HG03103 (cell line): ENCODE measurements at regions not wholly inside any gene's neighbourhood (a gene's known extent, or its start where the extent isn't known, plus 50 kb on each side); places are given as distances from the start of the nearest gene placed in this dataset.

ENCODE experiments used
- ATAC-seq: cut with Tn5 transposase; IDR thresholded peaks from one replicate; pipeline ENCODE4 v1.9.1; 2021; ENCODE audit warnings: low read depth; ENCODE audit not compliant: unreplicated experiment

DNA sequence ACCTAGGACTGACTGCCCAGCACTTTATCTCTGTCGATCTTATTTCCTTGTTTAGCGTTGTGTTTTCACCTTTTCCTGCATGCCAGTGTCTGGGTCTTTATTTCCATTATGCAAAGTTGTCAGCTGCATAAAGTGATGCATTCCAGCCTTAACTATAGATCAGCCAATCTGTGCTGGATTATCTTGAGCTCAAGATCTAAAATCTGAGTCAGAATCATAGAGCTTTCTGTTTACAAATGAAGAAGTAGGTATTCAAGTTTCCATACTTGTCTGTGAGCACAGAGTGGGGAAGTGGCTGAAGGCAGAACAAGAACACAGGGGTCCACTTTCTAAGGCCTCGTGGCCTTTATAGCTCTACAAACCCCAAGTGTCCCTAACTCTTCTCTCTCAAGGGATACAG is 82.4 kb upstream of the PLCL2 start:
- ATAC-seq = peak; percentile 79

DNA sequence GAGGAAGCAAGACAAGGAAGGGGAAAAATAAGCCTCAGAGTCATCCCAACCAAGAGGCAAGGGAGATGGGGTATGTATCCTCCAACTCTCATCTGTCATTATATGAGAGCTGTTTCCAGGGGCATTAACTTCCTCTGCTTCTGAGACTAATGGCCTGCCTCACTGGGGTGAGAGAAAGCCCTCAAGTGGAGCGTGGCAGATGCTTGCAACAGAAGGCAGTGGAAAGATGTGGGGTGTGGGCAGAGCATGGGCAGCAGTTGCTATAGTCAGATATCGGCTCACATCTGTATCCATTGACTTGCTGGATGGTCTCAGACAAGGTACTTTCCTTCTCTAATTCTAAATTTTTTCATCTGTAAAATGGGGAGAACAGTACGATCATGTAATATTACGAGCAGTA is 81.7 kb upstream of the PLCL2 start:
- ATAC-seq = no peak

- no peak for ATAC-seq
Measured at GRCh38 chr3:16807391-16807790, 77.4 kb upstream of the PLCL2 start.

GRCh38 chr3:16808393-16809107 is 76.2 kb upstream of the PLCL2 start:
- no peak for ATAC-seq

GRCh38 chr3:16809482-16809881 is 75.3 kb upstream of the PLCL2 start:
- no peak for ATAC-seq

DNA sequence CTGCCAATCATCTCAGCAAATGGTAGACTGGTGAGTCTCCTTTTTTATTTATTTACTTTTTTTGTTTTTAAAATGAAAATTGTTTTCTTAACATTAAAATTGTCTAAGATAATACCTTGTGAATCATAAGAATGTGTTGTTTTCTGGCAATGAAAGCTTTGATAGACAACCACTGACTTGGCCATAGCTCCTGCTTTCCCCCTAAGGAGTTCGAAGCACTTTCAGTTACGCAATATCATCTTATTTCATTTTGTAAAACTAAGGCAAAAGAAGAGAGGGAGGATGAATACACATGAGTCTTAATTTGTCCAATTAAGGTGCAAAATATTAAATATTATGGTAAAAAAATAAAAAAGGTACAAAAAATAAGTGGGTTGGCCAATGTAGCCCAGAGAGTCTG is 74.8 kb upstream of the PLCL2 start:
- ATAC-seq = no peak

DNA sequence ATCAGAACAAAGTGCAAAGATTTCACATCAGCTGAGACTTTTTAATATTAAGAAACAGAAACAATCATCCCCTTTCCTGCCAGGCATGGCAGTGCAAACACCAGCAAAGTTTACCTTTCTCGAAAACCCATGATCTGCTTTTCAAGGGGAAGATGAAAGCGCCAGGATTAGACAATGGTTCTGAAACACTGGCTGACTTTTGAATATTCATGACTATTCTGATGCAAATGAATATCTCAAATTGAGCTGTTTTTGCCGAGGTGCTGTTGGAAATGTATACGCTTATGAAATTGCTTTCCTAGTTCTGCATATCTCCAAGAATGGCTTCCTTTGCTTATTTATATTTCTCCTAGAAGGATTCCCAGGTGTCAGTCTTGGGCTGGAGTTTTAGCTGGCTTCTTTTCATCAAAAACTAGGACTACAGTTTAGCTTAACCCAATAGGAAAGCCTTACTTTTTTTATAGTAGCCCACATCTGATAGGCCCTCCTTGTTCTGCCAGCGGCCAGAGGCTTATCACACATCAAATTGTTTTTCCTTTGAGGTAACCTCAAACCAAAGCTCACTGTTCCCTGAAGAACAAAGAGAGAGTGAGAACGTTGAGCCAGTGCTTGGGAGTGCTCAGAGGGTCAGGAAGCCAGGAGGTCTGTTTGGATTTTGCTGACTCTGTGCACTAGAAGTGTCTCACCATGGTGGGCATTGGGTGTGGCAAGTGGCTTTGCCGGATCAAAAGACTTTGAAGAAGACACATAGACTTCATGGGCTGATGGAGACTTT is 74.0 kb upstream of the PLCL2 start:
- ATAC-seq = no peak

DNA sequence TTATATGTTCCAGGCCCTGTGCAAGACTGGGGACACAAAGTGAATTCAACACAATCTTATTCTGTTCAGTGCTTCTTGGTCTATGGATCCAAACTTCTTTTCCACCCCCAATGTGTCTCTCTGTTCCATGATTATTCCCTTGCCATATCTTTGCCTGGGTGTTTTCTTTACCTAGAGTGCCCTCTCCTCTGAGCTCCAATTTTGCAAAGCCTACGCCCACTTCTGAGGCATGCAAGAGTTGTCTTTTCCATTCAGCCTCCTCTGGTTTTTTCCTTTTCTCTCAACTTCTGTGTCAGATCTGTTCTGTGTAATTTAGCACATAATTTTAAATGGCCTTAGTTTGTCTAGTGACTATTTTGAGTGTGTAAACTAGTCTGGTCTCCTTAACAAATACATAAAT is 72.8 kb upstream of the PLCL2 start:
- ATAC-seq = no peak

GRCh38 chr3:16813336-16813735 is 71.4 kb upstream of the PLCL2 start:
- no peak for ATAC-seq

- peak; percentile 87 for ATAC-seq
Measured at GRCh38 chr3:16816048-16816780, 68.5 kb upstream of the PLCL2 start.

DNA sequence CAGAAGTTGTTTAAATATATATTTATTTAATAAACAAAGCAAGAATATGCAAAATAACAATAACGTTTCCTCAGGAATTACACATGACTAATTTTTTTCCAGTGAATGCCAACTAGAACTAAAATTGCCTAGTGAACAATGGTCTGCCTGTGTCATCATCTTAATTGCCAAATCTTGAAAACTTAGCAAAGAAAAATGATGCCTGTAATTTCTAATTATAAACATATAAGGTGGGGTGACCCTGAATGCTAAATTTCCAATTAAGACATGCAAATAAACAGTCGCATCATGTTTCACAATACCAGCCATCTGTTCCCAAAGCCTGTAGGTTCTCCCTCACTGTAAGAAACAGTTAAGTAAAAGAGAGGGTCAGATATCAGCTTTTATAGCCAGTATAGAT is 67.6 kb upstream of the PLCL2 start:
- ATAC-seq = no peak

GRCh38 chr3:16818194-16818593 is 66.6 kb upstream of the PLCL2 start:
- ATAC-seq = no peak

DNA sequence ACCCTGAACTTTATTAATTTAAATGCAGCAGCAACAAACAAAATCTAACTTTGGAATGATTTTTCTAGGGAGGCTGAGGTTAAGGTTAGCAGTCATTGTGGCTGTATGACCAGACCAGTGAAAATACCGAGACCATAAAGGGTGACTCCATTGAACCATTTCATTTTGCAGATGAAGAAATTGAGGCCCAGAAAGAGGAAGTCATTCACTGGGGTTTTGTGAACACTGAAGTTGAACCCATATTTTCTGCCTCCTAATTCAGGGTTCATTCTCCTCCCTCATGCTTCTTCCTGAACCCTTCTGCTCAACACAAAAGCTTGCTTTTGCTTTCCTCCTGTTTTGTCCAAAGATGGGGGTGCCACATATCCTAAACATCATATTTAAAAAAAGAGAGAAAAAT is 65.8 kb upstream of the PLCL2 start:
- ATAC-seq = no peak

DNA sequence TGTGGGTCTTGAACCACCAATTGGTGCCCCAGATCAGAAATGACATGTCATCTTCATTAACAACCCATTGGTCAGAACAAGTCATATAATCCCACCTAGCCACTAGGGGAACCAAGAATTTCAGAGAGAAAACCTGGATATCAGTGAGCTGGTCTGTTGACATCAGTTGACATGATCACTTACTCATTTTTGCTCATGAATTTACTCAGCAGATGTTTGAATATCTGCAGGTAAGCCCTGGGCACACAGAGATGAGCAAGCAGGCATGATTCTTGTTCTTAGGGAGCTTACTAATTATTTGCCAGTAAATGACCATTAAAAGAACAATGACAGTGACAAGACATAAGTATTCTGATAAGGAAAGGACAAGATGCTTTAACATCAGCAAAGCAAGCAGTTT is 64.3 kb upstream of the PLCL2 start:
- no peak for ATAC-seq

DNA sequence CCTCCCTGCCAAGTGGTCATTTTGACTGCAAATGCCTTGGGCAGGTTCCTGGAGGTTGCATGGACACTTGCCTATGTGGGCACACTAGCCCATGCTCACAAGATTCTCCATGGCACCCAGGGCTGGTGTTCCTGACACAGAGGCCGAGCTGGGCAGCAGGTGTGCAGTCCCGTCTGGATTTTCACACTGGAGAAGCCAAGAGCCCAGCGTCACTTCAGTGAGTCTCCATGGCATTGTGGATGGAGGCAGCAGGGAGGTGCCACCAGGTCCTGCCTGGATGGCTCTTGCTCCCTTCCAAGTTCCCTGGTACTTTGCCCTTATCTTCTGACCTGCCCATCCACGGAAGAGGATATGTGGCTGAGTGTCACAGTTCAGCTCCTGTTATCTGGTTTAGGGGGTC is 63.7 kb upstream of the PLCL2 start:
- ATAC-seq = no peak

DNA sequence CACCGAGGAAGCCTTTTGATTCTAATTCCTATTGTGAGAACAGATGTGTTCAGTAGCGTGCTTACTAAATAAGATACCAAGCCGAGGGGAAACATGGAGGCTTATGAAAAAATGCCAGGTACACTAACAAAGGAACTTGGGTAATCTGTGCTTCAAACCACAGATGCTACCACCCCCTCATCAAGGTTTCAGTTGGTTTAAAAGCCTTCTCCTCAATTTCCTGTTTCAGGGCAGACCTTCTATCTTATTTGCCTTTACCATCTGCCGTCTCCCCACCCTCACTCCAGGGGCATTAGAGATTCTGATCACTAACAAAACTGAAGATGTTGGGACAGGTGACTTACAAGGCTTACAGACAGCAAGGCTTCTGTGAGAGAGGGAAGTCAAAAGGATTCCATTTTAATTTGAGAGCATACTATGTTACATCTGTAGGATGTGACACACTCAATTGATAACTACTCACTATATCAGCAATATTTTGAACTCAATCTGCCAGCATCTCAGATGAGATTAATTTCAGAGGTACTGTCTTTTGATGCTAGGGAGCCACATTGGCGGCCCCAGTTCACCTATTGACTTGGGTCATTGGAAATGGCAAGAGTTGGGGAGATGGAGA is 60.6 kb upstream of the PLCL2 start:
- ATAC-seq = peak; percentile 53

- no peak for ATAC-seq
Measured at GRCh38 chr3:16825617-16826204, 59.0 kb upstream of the PLCL2 start.

DNA sequence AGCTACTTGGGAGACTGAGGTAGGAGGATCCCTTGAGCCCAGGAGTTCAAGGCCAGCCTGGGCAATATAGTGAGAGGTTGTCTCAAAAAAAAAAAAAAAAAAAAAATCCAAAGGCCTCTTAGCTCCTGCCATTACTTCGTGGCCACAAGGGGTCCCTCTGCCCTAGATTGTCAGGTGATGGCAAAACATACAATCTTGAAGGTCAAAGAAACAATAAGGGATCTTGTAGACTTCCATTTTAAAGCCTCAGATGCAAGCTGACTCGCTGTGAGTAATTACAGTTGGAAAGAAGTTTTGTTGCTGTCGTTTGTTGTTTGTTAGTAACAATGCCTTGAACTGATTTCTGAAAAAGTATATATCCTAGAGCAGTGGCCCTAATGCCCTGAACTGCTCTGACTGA is 55.9 kb upstream of the PLCL2 start:
- no peak for ATAC-seq

DNA sequence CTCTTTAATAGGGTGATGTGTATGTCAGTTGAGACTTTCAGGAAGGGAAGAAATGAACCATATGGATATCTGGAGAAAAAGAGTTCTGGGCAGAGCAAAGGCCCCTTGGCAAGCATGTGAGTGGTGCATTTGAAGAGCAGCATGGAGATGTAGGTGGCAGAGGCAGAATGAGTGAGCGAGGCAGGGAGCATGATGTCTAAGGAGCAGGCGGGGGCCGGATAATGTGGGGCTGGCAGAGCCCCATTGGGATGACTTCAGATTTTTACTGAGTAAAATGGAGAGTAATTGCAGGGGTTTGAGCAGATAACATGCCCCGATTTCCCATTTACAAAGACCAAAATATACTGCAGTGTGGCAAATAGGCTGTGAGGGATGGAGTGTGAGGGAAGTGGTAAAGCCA is 52.9 kb upstream of the PLCL2 start:
- ATAC-seq = no peak

DNA sequence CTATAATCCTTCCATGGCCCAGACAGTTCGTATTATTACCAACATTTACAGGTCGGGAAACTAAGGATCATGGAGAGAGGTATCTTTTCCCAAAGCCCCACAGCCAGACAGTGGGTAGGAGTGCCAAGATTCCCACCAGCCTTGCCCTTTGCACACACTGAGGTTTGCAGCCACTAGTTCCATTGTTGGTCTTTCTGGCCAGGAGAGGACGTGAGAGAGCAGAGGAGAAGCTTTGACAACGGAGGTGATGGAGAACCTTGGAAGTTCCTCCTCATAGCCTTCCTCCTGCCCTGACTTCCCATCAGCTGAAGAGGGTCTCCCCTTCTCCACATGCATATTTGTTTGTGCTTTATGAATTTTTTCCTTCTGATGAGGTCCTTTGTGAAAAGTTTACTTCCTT is 50.5 kb upstream of the PLCL2 start:
- ATAC-seq = no peak

GRCh38 chr3:16834753-16835152 is 50.0 kb upstream of the PLCL2 start:
- no peak for ATAC-seq
